ENCODE measurements at regions not wholly inside any gene's neighbourhood (a gene's known extent, or its start where the extent isn't known, plus 50 kb on each side); places are given as distances from the start of the nearest gene placed in this dataset.
"Not testable (repeated sequence)": the region's sequence is repeated elsewhere in the genome, so short reads cannot be mapped to it uniquely, and the experiment has no call there.

- DNase-seq: no peak
Observed at GRCh38 chr13:43946281-43946680, 66.6 kb downstream of the LACC1 start.

GRCh38 chr13:43947897-43948458 lies 68.3 kb downstream of the LACC1 start:
- DNase-seq: no peak

GRCh38 chr13:43953370-43953769 lies 73.7 kb downstream of the LACC1 start:
- no peak for DNase-seq

GRCh38 chr13:43956975-43957374 lies 77.3 kb downstream of the LACC1 start:
- DNase-seq: not testable (repeated sequence)

- no peak for DNase-seq
Observed at GRCh38 chr13:43959291-43959690, 79.6 kb downstream of the LACC1 start.

GRCh38 chr13:43961909-43962308 lies 82.2 kb downstream of the LACC1 start:
- no peak for DNase-seq

DNA sequence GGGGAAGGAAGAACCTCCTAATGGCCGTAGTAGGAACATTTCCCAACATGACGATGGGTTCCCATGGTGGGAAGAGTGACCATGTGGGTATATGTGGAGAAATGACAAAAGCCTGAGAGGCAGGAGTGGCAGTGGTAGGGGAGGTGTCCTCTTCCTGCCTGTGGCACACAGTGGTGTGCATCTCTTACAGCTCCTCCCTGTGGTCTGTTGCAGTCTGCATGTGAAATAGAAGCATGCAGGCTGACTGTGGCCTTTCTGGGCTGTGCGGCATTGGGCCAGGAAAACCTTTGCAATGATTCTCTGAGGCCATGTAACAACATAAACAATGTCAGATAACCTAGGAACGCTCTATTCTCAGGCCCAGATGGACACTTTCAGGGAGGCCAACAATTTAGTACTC lies 84.0 kb downstream of the LACC1 start:
- no peak for DNase-seq

- no peak for DNase-seq
Observed at GRCh38 chr13:43964698-43965458, 85.2 kb downstream of the LACC1 start.

DNA sequence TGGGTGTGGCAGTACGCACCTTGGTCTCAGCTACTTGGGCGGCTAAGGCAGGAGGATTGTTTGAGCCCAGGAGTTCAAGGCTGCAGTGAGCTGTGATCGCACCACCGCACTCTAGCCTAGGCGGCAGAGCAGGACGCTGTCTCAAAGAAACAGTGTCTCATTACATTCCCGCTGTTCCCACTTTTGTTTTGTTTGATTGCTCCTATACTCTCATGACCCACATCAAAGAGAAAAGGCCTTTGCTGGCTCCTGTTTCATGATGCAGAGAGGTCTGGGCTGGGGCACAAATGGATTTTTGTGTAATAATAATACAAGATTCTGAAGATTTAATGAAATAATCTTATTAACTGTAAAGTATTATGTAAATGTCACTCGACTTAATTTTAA lies 85.7 kb downstream of the LACC1 start:
- no peak for DNase-seq

DNA sequence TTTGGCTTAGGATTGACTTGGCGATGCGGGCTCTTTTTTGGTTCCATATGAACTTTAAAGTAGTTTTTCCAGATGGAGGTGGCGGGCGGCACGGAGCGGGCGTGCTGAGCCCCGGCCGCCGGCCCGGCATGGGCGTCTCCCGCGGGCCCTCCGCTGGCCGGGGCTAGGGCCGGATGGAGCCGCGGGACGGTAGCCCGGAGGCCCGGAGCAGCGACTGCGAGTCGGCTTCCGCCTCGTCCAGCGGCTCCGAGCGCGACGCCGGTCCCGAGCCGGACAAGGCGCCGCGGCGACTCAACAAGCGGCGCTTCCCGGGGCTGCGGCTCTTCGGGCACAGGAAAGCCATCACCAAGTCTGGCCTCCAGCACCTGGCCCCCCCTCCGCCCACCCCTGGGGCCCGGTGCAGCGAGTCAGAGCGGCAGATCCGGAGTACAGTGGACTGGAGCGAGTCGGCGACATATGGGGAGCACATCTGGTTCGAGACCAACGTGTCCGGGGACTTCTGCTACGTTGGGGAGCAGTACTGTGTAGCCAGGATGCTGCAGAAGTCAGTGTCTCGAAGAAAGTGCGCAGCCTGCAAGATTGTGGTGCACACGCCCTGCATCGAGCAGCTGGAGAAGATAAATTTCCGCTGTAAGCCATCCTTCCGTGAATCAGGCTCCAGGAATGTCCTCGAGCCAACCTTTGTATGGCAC lies 88.7 kb downstream of the LACC1 start:
- DNase-seq: not testable (repeated sequence)

- not testable (repeated sequence) for DNase-seq
Observed at GRCh38 chr13:43968943-43969690, 89.4 kb downstream of the LACC1 start.

GRCh38 chr13:43969919-43970318 lies 90.2 kb downstream of the LACC1 start:
- not testable (repeated sequence) for DNase-seq

GRCh38 chr13:43970520-43971242 lies 91.0 kb downstream of the LACC1 start:
- DNase-seq: not testable (repeated sequence)

- DNase-seq: not testable (repeated sequence)
Observed at GRCh38 chr13:43971324-43971723, 91.6 kb downstream of the LACC1 start.

DNA sequence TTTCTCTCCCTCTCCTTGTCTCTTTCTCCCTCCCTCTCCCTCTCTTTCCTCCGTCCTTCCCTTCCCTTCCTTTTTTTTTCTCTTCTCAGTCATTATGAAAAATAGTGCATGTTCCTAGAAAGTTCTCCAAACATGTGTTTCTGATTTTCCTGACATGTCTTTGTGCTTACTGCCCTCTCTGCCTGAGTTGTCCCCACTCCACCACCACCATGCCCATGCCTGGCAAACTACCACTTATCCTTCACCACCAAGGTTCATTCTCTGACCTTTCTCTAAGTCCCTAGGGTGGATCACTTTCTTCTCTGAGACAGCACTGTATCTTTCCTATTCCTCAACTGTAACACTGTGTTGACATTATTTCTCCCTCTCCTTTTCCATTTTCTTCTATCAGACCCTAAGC lies 98.2 kb downstream of the LACC1 start:
- DNase-seq: no peak

DNA sequence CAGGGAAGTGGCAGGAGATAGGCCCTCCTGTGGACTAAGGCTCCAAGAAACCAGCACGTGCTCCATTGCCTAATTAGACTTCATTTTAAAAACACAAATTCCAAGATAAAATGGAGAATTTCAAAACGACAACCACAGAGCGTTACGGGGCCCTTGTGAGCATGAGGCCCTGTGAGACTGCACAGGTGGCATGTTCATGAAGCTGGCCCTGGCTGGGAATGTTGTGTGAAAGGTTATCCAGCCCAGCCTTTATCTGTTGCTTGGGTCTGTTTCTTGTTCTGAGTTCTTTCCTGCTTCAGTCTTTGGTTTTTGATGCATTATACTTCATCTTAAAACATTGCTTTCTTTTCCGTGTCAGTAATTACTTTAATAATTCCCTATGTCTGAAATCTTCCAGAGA lies 99.0 kb downstream of the LACC1 start:
- DNase-seq: no peak

DNA sequence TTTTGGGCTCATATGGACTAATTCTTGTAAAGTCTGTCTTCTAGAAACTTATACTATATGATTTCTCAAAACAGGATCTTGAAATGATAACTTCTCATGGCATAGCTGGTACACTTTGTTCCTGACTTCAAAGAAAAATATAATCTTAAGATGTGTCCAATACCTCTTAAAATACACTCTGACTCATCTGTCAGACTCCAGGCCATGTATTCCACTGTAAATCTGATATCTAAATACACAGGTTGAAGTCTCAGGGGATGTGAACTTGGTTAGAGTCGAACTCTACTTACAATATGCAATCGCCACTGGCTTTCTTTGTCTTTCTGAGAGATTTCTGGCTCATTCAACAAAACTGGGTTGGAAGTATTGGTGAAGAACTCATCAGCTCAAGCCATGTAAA lies 99.8 kb downstream of the LACC1 start:
- DNase-seq: no peak

DNA sequence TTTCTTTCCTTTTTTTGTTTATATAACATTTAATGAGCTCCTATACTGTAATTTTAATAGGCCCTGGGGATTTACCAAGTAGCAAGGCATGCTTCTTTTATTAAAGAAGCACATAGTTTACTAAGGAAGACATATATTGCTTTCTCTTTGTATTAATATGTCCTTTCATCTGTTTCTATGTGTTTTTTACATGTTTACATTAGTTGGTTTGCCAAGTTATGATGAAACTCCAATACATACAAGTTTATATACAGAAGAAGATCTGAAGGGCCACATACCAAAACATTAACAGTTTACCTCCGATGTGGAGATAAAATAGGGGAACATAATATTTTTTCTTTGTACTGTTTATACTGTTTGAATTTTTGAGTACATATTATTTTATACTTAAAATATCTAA lies 100.9 kb downstream of the LACC1 start:
- DNase-seq: no peak

GRCh38 chr13:43981091-43981490 lies 101.4 kb downstream of the LACC1 start:
- no peak for DNase-seq

GRCh38 chr13:43981512-43982301 lies 102.0 kb downstream of the LACC1 start:
- no peak for DNase-seq

GRCh38 chr13:43983373-43983772 lies 103.7 kb downstream of the LACC1 start:
- no peak for DNase-seq

DNA sequence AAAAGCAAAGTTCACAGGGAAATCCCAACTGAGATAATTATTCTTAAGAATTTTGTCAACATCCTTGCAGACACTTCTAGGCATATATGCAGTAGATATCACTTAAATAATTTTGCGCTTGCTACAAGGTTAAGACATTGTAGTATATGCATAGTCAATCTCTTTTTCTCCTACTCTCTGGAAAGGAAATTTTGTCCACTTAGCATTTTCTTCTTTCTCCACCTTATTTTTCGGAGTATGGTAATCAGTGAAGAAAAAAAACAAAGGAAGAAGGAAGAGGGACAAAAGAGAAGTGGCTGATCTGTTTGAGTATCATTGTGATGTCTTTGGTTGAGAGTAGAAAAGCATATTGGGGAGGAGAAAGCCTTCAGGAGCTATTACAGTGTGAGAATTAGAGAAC lies 104.6 kb downstream of the LACC1 start:
- no peak for DNase-seq
